ENCODE measurements at regions not wholly inside any gene's neighbourhood (a gene's known extent, or its start where the extent isn't known, plus 50 kb on each side); places are given as distances from the start of the nearest gene placed in this dataset. TPM values are rescaled to one million over a fixed set of nuclear protein-coding genes. Genes with fewer than 3 reads are reported as not detected.

DNA sequence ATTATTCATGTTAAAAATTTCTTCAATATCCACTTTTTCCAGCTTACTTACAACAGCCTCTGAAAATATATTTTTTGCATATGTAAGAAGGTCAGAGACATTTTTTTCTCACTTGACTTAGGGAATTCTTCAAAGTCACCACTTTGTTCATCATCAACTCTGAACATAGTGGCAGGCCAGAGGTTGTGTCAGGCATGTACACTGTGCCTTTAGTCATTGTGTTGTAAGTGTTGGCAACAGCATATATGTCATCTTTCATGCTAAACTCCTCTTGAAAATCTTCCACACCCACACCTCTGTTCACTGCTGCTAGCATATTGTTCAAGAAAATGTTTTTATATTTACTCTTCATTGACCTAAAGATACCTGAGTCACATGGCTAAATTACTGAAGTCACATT, 52.2 kb upstream of the ACVR1 start:
- Mint-ChIP-seq H3K27me3 (ENCODE audit: low read depth in 3 of 3) (peaks cover 0 to 1% (median 0%) of the 10 kb centered on the region in 3 donors), H3K9me3 (peaks cover 0 to 2% (median 0%) of the 10 kb centered on the region in 7 donors), H3K36me3 (no peaks in the 10 kb centered on the region), H3K27ac (no peak overlapping the region), H3K4me1 (no peaks in the 10 kb centered on the region), H3K4me3 (no peak overlapping the region)
- Histone ChIP-seq H3K79me2 (ENCODE audit: insufficient read depth, low read length) (no peaks in the 10 kb centered on the region), H3K4me3 (replicated peaks in 1 of 3; ENCODE audit: low read depth in 2 of 3, low read length in 3 of 3) (no peak overlapping the region), H3K27me3 (ENCODE audit: control insufficient read depth in 2 of 2, insufficient read depth in 2 of 2, low read length in 2 of 2) (no peaks in the 10 kb centered on the region), H3K9me3 (replicated peaks in 1 of 2; ENCODE audit: control insufficient read depth in 1 of 2, insufficient read depth in 1 of 2, low read length in 2 of 2) (no peaks in the 10 kb centered on the region), H3K4me2 (replicated peaks; ENCODE audit: extremely low read depth, low read length, poor library complexity, severe bottlenecking) (no peak overlapping the region), H4K20me1 (ENCODE audit: insufficient read depth, low read length) (no peaks in the 10 kb centered on the region), H3K27ac (ENCODE audit: low read depth in 1 of 2, low read length in 2 of 2) (no peak overlapping the region), H3K36me3 (replicated peaks in 1 of 2; ENCODE audit: control insufficient read depth in 1 of 2, insufficient read depth in 2 of 2, low read length in 2 of 2) (no peaks in the 10 kb centered on the region), H3K9ac (ENCODE audit: insufficient read depth, low read length, poor library complexity, severe bottlenecking) (no peak overlapping the region), H3K4me1 (ENCODE audit: control insufficient read depth in 1 of 2, insufficient read depth in 2 of 2, low read length in 2 of 2) (no peaks in the 10 kb centered on the region), H2AFZ (ENCODE audit: insufficient read depth, low read depth, low read length, poor library complexity, severe bottlenecking) (no peak overlapping the region)
- no peak for DNase-seq
- TF ChIP-seq, protein P1, sequence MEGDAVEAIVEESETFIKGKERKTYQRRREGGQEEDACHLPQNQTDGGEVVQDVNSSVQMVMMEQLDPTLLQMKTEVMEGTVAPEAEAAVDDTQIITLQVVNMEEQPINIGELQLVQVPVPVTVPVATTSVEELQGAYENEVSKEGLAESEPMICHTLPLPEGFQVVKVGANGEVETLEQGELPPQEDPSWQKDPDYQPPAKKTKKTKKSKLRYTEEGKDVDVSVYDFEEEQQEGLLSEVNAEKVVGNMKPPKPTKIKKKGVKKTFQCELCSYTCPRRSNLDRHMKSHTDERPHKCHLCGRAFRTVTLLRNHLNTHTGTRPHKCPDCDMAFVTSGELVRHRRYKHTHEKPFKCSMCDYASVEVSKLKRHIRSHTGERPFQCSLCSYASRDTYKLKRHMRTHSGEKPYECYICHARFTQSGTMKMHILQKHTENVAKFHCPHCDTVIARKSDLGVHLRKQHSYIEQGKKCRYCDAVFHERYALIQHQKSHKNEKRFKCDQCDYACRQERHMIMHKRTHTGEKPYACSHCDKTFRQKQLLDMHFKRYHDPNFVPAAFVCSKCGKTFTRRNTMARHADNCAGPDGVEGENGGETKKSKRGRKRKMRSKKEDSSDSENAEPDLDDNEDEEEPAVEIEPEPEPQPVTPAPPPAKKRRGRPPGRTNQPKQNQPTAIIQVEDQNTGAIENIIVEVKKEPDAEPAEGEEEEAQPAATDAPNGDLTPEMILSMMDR (IDR thresholded peaks at IDR 0.05) = no peak
- intact Hi-C loops (cut with micrococcal nuclease) = no loop called here

DNA sequence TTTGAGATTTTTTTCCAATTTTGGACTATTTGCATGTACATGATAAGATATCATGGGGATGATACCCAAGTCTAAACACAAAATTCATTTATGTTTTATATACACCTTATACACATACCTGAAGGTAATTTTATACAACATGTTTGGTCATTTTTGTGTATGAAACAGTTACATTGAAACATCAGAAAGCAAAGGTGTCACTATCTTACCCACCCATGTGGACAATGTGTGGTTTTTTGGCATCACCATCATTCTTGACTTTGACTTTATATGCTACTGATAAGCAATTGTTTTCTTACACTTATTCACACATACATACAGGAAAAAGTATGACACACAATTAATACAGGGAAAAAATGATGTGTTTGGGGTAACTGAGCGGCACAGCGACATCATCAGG, 51.0 kb upstream of the ACVR1 start:
- Histone ChIP-seq H3K27me3 (ENCODE audit: control insufficient read depth in 2 of 2, insufficient read depth in 2 of 2, low read length in 2 of 2) (no peaks in the 10 kb centered on the region), H4K20me1 (ENCODE audit: insufficient read depth, low read length) (no peaks in the 10 kb centered on the region), H3K4me1 (ENCODE audit: control insufficient read depth in 1 of 2, insufficient read depth in 2 of 2, low read length in 2 of 2) (no peaks in the 10 kb centered on the region), H2AFZ (ENCODE audit: insufficient read depth, low read depth, low read length, poor library complexity, severe bottlenecking) (no peak overlapping the region), H3K9me3 (replicated peaks in 1 of 2; ENCODE audit: control insufficient read depth in 1 of 2, insufficient read depth in 1 of 2, low read length in 2 of 2) (no peaks in the 10 kb centered on the region), H3K79me2 (ENCODE audit: insufficient read depth, low read length) (no peaks in the 10 kb centered on the region), H3K4me3 (replicated peaks in 1 of 3; ENCODE audit: low read depth in 2 of 3, low read length in 3 of 3) (no peak overlapping the region), H3K9ac (ENCODE audit: insufficient read depth, low read length, poor library complexity, severe bottlenecking) (no peak overlapping the region), H3K36me3 (replicated peaks in 1 of 2; ENCODE audit: control insufficient read depth in 1 of 2, insufficient read depth in 2 of 2, low read length in 2 of 2) (no peaks in the 10 kb centered on the region), H3K27ac (ENCODE audit: low read depth in 1 of 2, low read length in 2 of 2) (no peak overlapping the region), H3K4me2 (replicated peaks; ENCODE audit: extremely low read depth, low read length, poor library complexity, severe bottlenecking) (no peak overlapping the region)
- peaks cover 0 to 2% (median 0%) of the 10 kb centered on the region in 7 donors for H3K9me3 Mint-ChIP-seq
- TF ChIP-seq, protein P1 (IDR thresholded peaks at IDR 0.05) = no peak
- no peak overlapping the region for H3K4me3 Mint-ChIP-seq
- no peaks in the 10 kb centered on the region for H3K4me1 Mint-ChIP-seq
- no peaks in the 10 kb centered on the region for H3K36me3 Mint-ChIP-seq
- intact Hi-C loops (cut with micrococcal nuclease) = no loop called here
- WGBS (ENCODE audit: insufficient coverage) = no CpG with 5 or more reads among the region's 2 CpGs
- no peak for DNase-seq
- no peaks in the 10 kb centered on the region for H3K27me3 Mint-ChIP-seq (ENCODE audit: low read depth in 3 of 3)
- H3K27ac Mint-ChIP-seq = no peak overlapping the region

Small RNA genes lying in the stretch of these regions (small RNA-seq; reads per million reads assigned to genes)
- gene RNU6-932P (ENCODE audit: insufficient read length, low read depth) = not detected

Data from CD14-positive monocyte (primary cell).